Vagina (tissue), 2 donors: ENCODE measurements at regions not wholly inside any gene's neighbourhood (a gene's known extent, or its start where the extent isn't known, plus 50 kb on each side); places are given as distances from the start of the nearest gene placed in this dataset.

ENCODE experiments used
- POLR2A ChIP-seq, 2 donors: fragments of 450-650 bp; IDR thresholded peaks; one replicate each; pipeline ENCODE4 v1.6.1; 2017; ENCODE audit warnings: antibody characterized with exemption in 2 of 2, mild to moderate bottlenecking in 2 of 2, moderate library complexity in 2 of 2
- POLR2AphosphoS5 ChIP-seq, 2 donors: sonication (generic); formaldehyde crosslinking; IDR thresholded peaks; one replicate each; pipeline ENCODE4 v1.9.0; 2017; ENCODE audit warnings: antibody characterized with exemption in 2 of 2, mild to moderate bottlenecking in 2 of 2, low read depth in 1 of 2; ENCODE audit not compliant: insufficient read depth in 1 of 2
- TF ChIP-seq, protein P1 (sequence below), 3 experiments: fragments of 450-650 bp in 2 of 3; fragments of 200-600 bp in 1 of 3; sonication (generic) in 1 of 3; IDR thresholded peaks; one replicate each; pipeline ENCODE4 v1.5.1; 2017 to 2019; ENCODE audit warnings: antibody characterized with exemption in 3 of 3, mild to moderate bottlenecking in 2 of 3, moderate library complexity in 2 of 3

- TF ChIP-seq, protein P1, sequence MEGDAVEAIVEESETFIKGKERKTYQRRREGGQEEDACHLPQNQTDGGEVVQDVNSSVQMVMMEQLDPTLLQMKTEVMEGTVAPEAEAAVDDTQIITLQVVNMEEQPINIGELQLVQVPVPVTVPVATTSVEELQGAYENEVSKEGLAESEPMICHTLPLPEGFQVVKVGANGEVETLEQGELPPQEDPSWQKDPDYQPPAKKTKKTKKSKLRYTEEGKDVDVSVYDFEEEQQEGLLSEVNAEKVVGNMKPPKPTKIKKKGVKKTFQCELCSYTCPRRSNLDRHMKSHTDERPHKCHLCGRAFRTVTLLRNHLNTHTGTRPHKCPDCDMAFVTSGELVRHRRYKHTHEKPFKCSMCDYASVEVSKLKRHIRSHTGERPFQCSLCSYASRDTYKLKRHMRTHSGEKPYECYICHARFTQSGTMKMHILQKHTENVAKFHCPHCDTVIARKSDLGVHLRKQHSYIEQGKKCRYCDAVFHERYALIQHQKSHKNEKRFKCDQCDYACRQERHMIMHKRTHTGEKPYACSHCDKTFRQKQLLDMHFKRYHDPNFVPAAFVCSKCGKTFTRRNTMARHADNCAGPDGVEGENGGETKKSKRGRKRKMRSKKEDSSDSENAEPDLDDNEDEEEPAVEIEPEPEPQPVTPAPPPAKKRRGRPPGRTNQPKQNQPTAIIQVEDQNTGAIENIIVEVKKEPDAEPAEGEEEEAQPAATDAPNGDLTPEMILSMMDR (IDR thresholded peaks at IDR 0.05), result no peak
- no peak for TF ChIP-seq POLR2AphosphoS5 (IDR thresholded peaks at IDR 0.05; ENCODE audit: insufficient read depth in 1 of 2, low read depth in 1 of 2)
- no peak for TF ChIP-seq POLR2A (IDR thresholded peaks at IDR 0.05)
Measured at GRCh38 chr21:35852820-35853219, 207.5 kb downstream of the SETD4 start.
